ENCODE measurements at regions not wholly inside any gene's neighbourhood (a gene's known extent, or its start where the extent isn't known, plus 50 kb on each side); places are given as distances from the start of the nearest gene placed in this dataset.
A peak's percentile ranks its signal among the peaks of the same experiment; 100 is the strongest.

- no peak for DNase-seq (ENCODE audit: low spot score)
These were observed 236.4 kb upstream of the PRDM1 start for GRCh38 chr6:105849746-105850145.

- no peak for DNase-seq (ENCODE audit: low spot score)
These were observed 238.7 kb upstream of the PRDM1 start for GRCh38 chr6:105847433-105847832.

- DNase-seq (ENCODE audit: low spot score), result no peak
These were observed 241.8 kb upstream of the PRDM1 start for GRCh38 chr6:105844275-105844883.

- no peak for DNase-seq (ENCODE audit: low spot score)
These were observed 246.9 kb upstream of the PRDM1 start for GRCh38 chr6:105839266-105839665.

GRCh38 chr6:105838171-105838570 is 248.0 kb upstream of the PRDM1 start:
- no peak for DNase-seq (ENCODE audit: low spot score)

GRCh38 chr6:105836889-105837288 is 249.2 kb upstream of the PRDM1 start:
- DNase-seq (ENCODE audit: low spot score), result no peak

- DNase-seq (ENCODE audit: low spot score), result no peak
These were observed 249.8 kb upstream of the PRDM1 start for GRCh38 chr6:105836379-105836778.

GRCh38 chr6:105835373-105835772 is 250.8 kb upstream of the PRDM1 start:
- DNase-seq (ENCODE audit: low spot score), result no peak

GRCh38 chr6:105833959-105834947 is 251.9 kb upstream of the PRDM1 start:
- DNase-seq (ENCODE audit: low spot score), result no peak

- DNase-seq (ENCODE audit: low spot score), result no peak
These were observed 253.8 kb upstream of the PRDM1 start for GRCh38 chr6:105832313-105832761.

- DNase-seq (ENCODE audit: low spot score), result no peak
These were observed 254.6 kb upstream of the PRDM1 start for GRCh38 chr6:105831311-105832097.

GRCh38 chr6:105825210-105825609 is 260.9 kb upstream of the PRDM1 start:
- DNase-seq (ENCODE audit: low spot score), result no peak

- peak; percentile 18 for DNase-seq (ENCODE audit: low spot score)
These were observed 261.4 kb upstream of the PRDM1 start for GRCh38 chr6:105824732-105825131.

GRCh38 chr6:105821777-105822176 is 264.4 kb upstream of the PRDM1 start:
- DNase-seq (ENCODE audit: low spot score), result no peak

- DNase-seq (ENCODE audit: low spot score), result no peak
These were observed 265.1 kb upstream of the PRDM1 start for GRCh38 chr6:105821027-105821426.

GRCh38 chr6:105819745-105820144 is 266.4 kb upstream of the PRDM1 start:
- no peak for DNase-seq (ENCODE audit: low spot score)

GRCh38 chr6:105818505-105818904 is 267.6 kb upstream of the PRDM1 start:
- no peak for DNase-seq (ENCODE audit: low spot score)

GRCh38 chr6:105817961-105818360 is 268.2 kb upstream of the PRDM1 start:
- DNase-seq (ENCODE audit: low spot score), result no peak

GRCh38 chr6:105817370-105817769 is 268.8 kb upstream of the PRDM1 start:
- no peak for DNase-seq (ENCODE audit: low spot score)

- DNase-seq (ENCODE audit: low spot score), result no peak
These were observed 269.3 kb upstream of the PRDM1 start for GRCh38 chr6:105816847-105817246.

GRCh38 chr6:105815661-105816555 is 270.2 kb upstream of the PRDM1 start:
- peak; percentile 57 for DNase-seq (ENCODE audit: low spot score)
